ENCODE measurements at regions not wholly inside any gene's neighbourhood (a gene's known extent, or its start where the extent isn't known, plus 50 kb on each side); places are given as distances from the start of the nearest gene placed in this dataset.

DNA sequence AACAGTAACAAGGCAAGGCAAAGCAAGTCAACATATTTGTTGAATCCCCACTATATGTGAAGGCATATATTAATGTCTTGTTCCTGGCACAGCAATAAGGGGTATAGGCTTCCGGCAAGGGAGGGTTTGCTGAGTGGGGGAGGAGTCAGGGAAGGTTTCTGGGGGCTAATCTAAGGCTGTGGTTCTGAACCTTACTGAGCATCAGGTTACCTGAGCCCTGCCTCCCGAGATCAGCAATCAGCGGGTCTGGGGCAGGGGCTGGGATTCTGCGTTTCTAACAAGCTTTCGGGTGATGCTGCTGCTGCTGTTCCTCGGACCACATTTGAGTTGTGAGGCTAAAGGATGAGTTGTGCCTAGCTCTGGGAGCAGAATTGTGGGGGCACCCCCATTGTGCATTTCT is 401.7 kb upstream of the SPRED2 start:
- H3K9me3 ChIP-seq: no peaks in the 10 kb centered on the region
- no peaks in the 10 kb centered on the region for H3K4me1 ChIP-seq
- H3K36me3 ChIP-seq: no peaks in the 10 kb centered on the region
- no peaks in the 10 kb centered on the region for H3K27me3 ChIP-seq
- intact Hi-C loops (cut with DNase I): no loop called here
- TF ChIP-seq, protein P1, sequence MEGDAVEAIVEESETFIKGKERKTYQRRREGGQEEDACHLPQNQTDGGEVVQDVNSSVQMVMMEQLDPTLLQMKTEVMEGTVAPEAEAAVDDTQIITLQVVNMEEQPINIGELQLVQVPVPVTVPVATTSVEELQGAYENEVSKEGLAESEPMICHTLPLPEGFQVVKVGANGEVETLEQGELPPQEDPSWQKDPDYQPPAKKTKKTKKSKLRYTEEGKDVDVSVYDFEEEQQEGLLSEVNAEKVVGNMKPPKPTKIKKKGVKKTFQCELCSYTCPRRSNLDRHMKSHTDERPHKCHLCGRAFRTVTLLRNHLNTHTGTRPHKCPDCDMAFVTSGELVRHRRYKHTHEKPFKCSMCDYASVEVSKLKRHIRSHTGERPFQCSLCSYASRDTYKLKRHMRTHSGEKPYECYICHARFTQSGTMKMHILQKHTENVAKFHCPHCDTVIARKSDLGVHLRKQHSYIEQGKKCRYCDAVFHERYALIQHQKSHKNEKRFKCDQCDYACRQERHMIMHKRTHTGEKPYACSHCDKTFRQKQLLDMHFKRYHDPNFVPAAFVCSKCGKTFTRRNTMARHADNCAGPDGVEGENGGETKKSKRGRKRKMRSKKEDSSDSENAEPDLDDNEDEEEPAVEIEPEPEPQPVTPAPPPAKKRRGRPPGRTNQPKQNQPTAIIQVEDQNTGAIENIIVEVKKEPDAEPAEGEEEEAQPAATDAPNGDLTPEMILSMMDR (IDR thresholded peaks at IDR 0.05): no peak
- no peak for TF ChIP-seq POLR2A (IDR thresholded peaks at IDR 0.05)
- no peak overlapping the region for H3K4me3 ChIP-seq (replicated peaks in 1 of 3)
- WGBS, 2 donors: 59 to 65% methylated on average over 6 of the region's 6 CpGs
- no peak overlapping the region for H3K27ac ChIP-seq
- DNase-seq: no peak

DNA sequence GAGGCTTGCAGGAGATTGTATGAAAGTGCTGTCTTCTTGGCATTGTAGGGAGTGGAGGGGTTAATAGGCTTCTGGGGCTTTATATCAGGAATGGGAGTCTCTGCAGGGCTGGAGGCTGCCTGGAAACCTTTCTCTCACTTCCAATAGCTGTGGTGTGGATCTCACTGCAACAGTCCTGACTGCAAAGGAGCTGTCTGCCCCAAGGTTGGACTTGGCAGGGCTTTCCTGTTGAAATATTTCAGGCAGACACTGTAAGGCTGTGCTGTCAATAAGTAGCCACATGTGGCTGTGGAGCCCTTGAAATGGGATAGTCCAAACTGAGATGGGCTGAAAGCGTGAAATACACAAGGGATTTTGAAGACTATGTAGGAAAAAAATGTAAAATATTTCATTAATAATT is 399.1 kb upstream of the SPRED2 start:
- H3K9me3 ChIP-seq: no peaks in the 10 kb centered on the region
- WGBS, 2 donors: 88 to 89% methylated on average over 1 of the region's 1 CpG
- DNase-seq: no peak
- H3K36me3 ChIP-seq: no peaks in the 10 kb centered on the region
- H3K4me3 ChIP-seq (replicated peaks in 1 of 3): no peak overlapping the region
- intact Hi-C loops (cut with DNase I): no loop called here
- no peak for TF ChIP-seq POLR2A (IDR thresholded peaks at IDR 0.05)
- TF ChIP-seq, protein P1 (IDR thresholded peaks at IDR 0.05): no peak
- H3K4me1 ChIP-seq: no peaks in the 10 kb centered on the region
- no peak overlapping the region for H3K27ac ChIP-seq
- no peaks in the 10 kb centered on the region for H3K27me3 ChIP-seq

DNA sequence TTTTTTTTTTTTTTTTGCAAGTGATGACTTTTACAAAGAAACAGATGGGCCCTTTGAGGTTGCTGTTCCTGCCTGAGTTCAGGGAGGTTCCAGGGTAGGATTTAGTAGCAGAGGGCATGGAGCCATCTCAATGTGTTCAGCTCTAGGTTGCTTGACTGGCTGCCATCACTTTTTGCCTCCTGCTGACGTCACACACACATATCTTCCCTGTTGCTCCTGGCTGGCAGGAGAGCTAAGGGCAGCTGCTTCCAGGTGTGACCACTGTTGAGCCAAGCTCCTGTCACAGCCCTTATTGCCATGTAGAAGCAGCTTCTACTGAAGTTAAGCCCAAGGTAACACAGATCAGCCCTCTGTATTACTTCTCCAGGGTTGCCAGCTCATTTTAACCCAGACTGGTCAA is 394.2 kb upstream of the SPRED2 start:
- no peak overlapping the region for H3K27ac ChIP-seq
- H3K4me3 ChIP-seq (replicated peaks in 1 of 3): no peak overlapping the region
- DNase-seq: no peak
- H3K36me3 ChIP-seq: no peaks in the 10 kb centered on the region
- no peaks in the 10 kb centered on the region for H3K27me3 ChIP-seq
- intact Hi-C loops (cut with DNase I): no loop called here
- no peaks in the 10 kb centered on the region for H3K4me1 ChIP-seq
- TF ChIP-seq POLR2A (IDR thresholded peaks at IDR 0.05): no peak
- TF ChIP-seq, protein P1 (IDR thresholded peaks at IDR 0.05): no peak
- no peaks in the 10 kb centered on the region for H3K9me3 ChIP-seq
- 60 to 61% methylated on average over 1 of the region's 1 CpG for WGBS, 2 donors

DNA sequence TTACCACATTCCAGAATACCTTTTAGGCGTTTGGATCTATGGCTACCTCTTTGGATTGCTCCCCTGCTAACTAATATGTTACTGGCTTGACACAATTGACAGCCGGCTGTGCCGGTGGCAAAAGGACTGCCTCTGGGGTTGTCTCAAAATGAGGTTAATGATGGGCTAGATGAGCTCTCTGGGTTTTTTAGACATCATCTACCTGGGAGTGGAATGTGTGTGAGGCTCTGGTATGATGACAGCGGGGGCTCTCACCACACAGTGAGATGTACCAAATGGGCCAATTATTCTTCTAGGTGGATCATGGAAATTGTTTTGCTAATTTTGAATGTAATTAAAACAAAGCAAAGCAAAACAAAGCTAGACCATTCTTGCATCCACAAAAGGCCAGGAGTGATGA is 391.1 kb upstream of the SPRED2 start:
- Histone ChIP-seq H3K27ac (no peak overlapping the region), H3K9me3 (no peaks in the 10 kb centered on the region), H3K36me3 (no peaks in the 10 kb centered on the region), H3K4me3 (replicated peaks in 1 of 3) (no peak overlapping the region), H3K27me3 (no peaks in the 10 kb centered on the region), H3K4me1 (no peaks in the 10 kb centered on the region)
- TF ChIP-seq, protein P1 (IDR thresholded peaks at IDR 0.05): no peak
- no peak for TF ChIP-seq POLR2A (IDR thresholded peaks at IDR 0.05)
- no peak for DNase-seq
- intact Hi-C loops (cut with DNase I): no loop called here
- WGBS, 2 donors: 69 to 71% methylated on average over 4 of the region's 4 CpGs

DNA sequence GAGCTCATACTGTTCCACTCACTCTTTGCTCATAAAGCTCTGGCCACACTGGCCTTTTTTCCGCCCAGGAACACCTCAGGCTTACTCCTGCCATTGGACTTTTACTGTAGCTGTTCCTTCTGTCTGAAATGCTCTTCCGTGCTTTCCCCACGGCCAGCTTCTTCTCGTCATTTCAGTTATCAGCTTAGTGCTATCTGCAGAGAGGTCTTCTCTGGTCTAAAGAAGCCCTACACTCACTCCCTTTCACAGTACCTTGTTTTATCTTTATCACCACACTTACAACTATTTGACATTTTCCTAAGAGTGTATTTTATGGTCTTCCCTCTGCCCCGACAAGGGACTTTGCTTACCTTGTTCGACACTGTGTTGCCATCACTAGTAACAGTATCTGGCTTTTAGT is 388.1 kb upstream of the SPRED2 start:
- Histone ChIP-seq H3K27ac (no peak overlapping the region), H3K36me3 (no peaks in the 10 kb centered on the region), H3K27me3 (no peaks in the 10 kb centered on the region), H3K4me3 (replicated peaks in 1 of 3) (no peak overlapping the region), H3K9me3 (no peaks in the 10 kb centered on the region), H3K4me1 (no peaks in the 10 kb centered on the region)
- no peak for TF ChIP-seq POLR2A (IDR thresholded peaks at IDR 0.05)
- TF ChIP-seq, protein P1 (IDR thresholded peaks at IDR 0.05): no peak
- WGBS, 2 donors: 92 to 94% methylated on average over 6 of the region's 6 CpGs
- DNase-seq: no peak
- intact Hi-C loops (cut with DNase I): no loop called here
